OCI-LY7 (cell line): ENCODE measurements at regions not wholly inside any gene's neighbourhood (a gene's known extent, or its start where the extent isn't known, plus 50 kb on each side); places are given as distances from the start of the nearest gene placed in this dataset.

Source experiments
- BruUV-seq: library from RNA; stranded (reverse); fragments of 400-500 nt; replicated peaks from 2 replicates; lab custom pipeline; 2021; lab: Mats Ljungman, UMichigan
- CTCF ChIA-PET: fragments of 300-600 bp; sonication (Branson Sonifier 250); formaldehyde crosslinking; loops from one replicate; lab custom pipeline; 2022; ENCODE audit warnings: antibody characterized with exemption; ENCODE audit not compliant: unreplicated experiment; lab: Charles Lee
- POLR2A ChIA-PET: fragments of 300-600 bp; sonication (Branson Sonifier 250); formaldehyde crosslinking; loops from one replicate; lab custom pipeline; 2022; ENCODE audit warnings: antibody characterized with exemption; lab: Charles Lee
- DNase-seq: peaks from one replicate; pipeline ENCODE4 v3.0.0-alpha.2; 2015; ENCODE audit warnings: low spot score
- H2AFZ ChIP-seq: fragments of 200-600 bp; sonication (generic), shearing (Covaris generic); 2 replicates; pipeline ENCODE4 v1.6.1; 2014; ENCODE audit warnings: mild to moderate bottlenecking, antibody characterized with exemption, low read length, moderate library complexity
- H3K27ac ChIP-seq: fragments of 200-600 bp; sonication (generic); 2 replicates; pipeline ENCODE4 v1.5.1; 2014; ENCODE audit warnings: mixed run types, low read depth, mild to moderate bottlenecking, moderate library complexity, low read length, inconsistent platforms; ENCODE audit not compliant: poor library complexity, severe bottlenecking
- H3K36me3 ChIP-seq: fragments of 200-600 bp; sonication (generic); 2 replicates; pipeline ENCODE4 v1.6.1; 2014; ENCODE audit warnings: mild to moderate bottlenecking, antibody characterized with exemption, low read length, moderate library complexity, mixed read lengths; ENCODE audit not compliant: insufficient read depth
- H3K4me1 ChIP-seq: fragments of 200-600 bp; sonication (generic); 2 replicates; pipeline ENCODE4 v1.5.1; 2014; ENCODE audit warnings: mild to moderate bottlenecking, low read length; ENCODE audit not compliant: insufficient read depth, poor library complexity, severe bottlenecking
- H3K4me2 ChIP-seq: fragments of 200-600 bp; sonication (generic); 2 replicates; pipeline ENCODE4 v1.6.1; 2014; ENCODE audit warnings: mild to moderate bottlenecking, low read length
- H3K4me3 ChIP-seq: fragments of 200-600 bp; sonication (generic); 2 replicates; pipeline ENCODE4 v1.5.1; 2014; ENCODE audit warnings: mild to moderate bottlenecking, low read depth, low read length; ENCODE audit not compliant: poor library complexity, severe bottlenecking
- H3K79me2 ChIP-seq: fragments of 200-600 bp; sonication (generic); 2 replicates; pipeline ENCODE4 v1.6.1; 2016; ENCODE audit warnings: low read depth, mild to moderate bottlenecking, low read length, moderate library complexity, mixed read lengths; ENCODE audit not compliant: insufficient read depth
- H3K9me2 ChIP-seq: fragments of 200-600 bp; sonication (generic); 2 replicates; pipeline ENCODE4 v1.6.1; 2016; ENCODE audit warnings: mild to moderate bottlenecking, low read length, mixed read lengths; ENCODE audit not compliant: insufficient read depth
- H3K9me3 ChIP-seq: fragments of 200-600 bp; sonication (generic); 2 replicates; pipeline ENCODE4 v1.6.1; 2014; ENCODE audit warnings: mild to moderate bottlenecking, mixed run types, low read length, mixed read lengths
- H4K20me1 ChIP-seq: fragments of 200-600 bp; sonication (generic); 2 replicates; pipeline ENCODE4 v1.6.1; 2014; ENCODE audit warnings: mild to moderate bottlenecking, antibody characterized with exemption, low read length, moderate library complexity, mixed read lengths; ENCODE audit not compliant: insufficient read depth
- CTCF ChIP-seq: fragments of 200-600 bp; sonication (generic); conservative IDR thresholded peaks from 2 replicates; pipeline ENCODE4 v1.5.1; 2014; ENCODE audit warnings: mild to moderate bottlenecking, antibody characterized with exemption, low read length, moderate library complexity, mixed read lengths
- EZH2phosphoT487 ChIP-seq: fragments of 200-600 bp; sonication (generic); IDR thresholded peaks from 2 replicates; pipeline ENCODE4 v1.6.1; 2018; ENCODE audit warnings: low read depth, borderline replicate concordance, mild to moderate bottlenecking, mixed run types, antibody characterized with exemption, low read length, moderate library complexity, mixed read lengths
- intact Hi-C: fragments of 100-400 bp; cut with micrococcal nuclease; formaldehyde crosslinking; loops from one replicate; pipeline ENCODE4 v1.10.0; 2022; ENCODE audit not compliant: unreplicated experiment

DNA sequence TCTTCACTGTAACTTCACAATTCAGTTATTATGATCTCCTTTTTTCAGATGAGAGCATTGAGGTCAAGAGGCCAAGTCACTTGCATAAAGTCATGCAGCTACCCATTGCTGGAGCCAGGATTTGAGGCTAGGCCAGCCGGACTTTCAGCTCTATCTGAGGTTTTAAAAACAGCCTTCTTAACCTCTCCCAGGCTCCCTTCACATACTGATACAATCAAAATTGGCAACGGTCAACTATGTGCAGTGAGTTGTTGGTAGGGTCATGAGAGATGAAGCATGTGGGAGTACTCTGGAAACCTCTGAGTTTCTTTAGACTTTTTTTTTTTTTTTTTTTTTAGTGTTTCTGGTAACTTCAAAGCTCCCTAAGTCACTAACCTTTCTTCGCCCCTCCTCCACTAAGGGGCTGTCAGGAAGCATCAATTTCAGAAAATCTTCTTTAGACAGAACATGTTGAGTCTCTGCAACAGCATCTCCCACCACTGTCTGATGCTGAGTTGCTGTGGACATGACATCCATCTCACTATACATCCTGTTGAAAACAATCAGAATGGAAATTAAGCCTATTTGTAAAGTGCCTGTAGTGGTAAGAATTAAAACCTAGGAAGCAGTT, 201.8 kb downstream of the SIPA1L2 start:
- H3K4me3 ChIP-seq, result no peak overlapping the region
- POLR2A ChIA-PET, result interaction anchor here (0.6 to 0.9 kb wide), 2 partner anchors 39 to 924 kb away, joined by 3 read pairs; no protein-coding TSS in a partner anchor

DNA sequence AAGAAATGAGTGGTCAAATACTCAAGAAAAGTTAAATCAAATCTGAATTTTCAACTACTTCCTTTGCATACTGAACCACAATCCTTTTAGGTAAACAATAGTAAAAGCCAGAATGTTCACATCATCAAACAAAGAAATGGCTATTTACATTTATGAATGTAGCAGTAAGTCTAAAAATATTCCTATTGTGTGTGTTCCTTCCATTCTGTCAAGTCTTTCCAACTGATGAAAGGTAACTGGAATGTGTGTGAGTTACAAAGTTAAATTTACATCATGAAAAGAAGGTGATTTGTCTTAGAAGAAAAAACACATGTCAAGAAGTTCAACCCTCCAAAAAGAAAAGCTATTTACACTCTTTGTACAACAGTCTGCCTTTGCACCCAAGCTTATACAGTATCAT, 203.1 kb downstream of the SIPA1L2 start:
- POLR2A ChIA-PET, result no interaction called here
- H2AFZ ChIP-seq, result no peak overlapping the region
- DNase-seq, result no peak
- no peak overlapping the region for H3K4me2 ChIP-seq
- no peaks in the 10 kb centered on the region for H4K20me1 ChIP-seq
- BruUV-seq, result no TSS peak
- no peaks in the 10 kb centered on the region for H3K9me3 ChIP-seq
- no peaks in the 10 kb centered on the region for H3K79me2 ChIP-seq
- H3K27ac ChIP-seq, result no peak overlapping the region
- no peak for TF ChIP-seq EZH2phosphoT487
- TF ChIP-seq CTCF, result no peak
- intact Hi-C loops, result no loop called here
- H3K36me3 ChIP-seq, result peaks cover 4% of the 10 kb centered on the region; the same call in 1 of the 2 replicates
- no peaks in the 10 kb centered on the region for H3K9me2 ChIP-seq
- H3K4me1 ChIP-seq, result no peaks in the 10 kb centered on the region
- no peak overlapping the region for H3K4me3 ChIP-seq
- CTCF ChIA-PET, result no interaction called here

More for the DNA sequence above, 201.8 kb downstream of the SIPA1L2 start:
- no peak for DNase-seq
- H4K20me1 ChIP-seq, result no peaks in the 10 kb centered on the region
- H3K36me3 ChIP-seq, result peaks cover 4% of the 10 kb centered on the region; the same call in 1 of the 2 replicates
- TF ChIP-seq CTCF (no peak), EZH2phosphoT487 (no peak)
- H3K9me3 ChIP-seq, result no peaks in the 10 kb centered on the region
- intact Hi-C loops, result no loop called here
- H3K79me2 ChIP-seq, result no peaks in the 10 kb centered on the region
- no peak overlapping the region for H3K4me2 ChIP-seq
- CTCF ChIA-PET, result no interaction called here
- H3K9me2 ChIP-seq, result no peaks in the 10 kb centered on the region
- H3K4me1 ChIP-seq, result no peaks in the 10 kb centered on the region
- no peak overlapping the region for H3K27ac ChIP-seq
- no peak overlapping the region for H2AFZ ChIP-seq
- BruUV-seq, result no TSS peak

DNA sequence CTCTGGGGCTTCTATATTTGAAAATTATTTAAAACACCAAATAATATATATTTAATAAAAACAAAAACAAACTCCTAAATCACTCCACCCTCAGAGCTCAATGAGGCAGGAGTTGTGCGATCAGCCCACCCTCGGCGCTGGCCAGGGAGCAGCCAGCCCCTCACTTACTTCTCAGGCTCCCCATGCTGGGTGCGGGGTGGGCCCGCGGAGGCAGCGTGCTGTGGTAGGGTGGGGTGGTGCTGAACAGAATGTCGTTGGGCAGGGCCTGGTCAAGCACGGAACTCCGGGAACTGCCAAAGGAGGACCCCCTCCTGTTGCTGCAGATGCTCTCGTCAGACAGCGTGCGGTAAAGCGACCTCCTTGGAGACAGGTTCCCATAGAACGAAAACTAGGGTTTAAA, 204.5 kb downstream of the SIPA1L2 start:
- no peak overlapping the region for H2AFZ ChIP-seq
- no peaks in the 10 kb centered on the region for H3K79me2 ChIP-seq
- no peaks in the 10 kb centered on the region for H4K20me1 ChIP-seq
- no peaks in the 10 kb centered on the region for H3K9me2 ChIP-seq
- POLR2A ChIA-PET, result interaction anchor here (0.6 to 0.9 kb wide), 2 partner anchors 32 to 93 kb away, joined by 3 read pairs; no protein-coding TSS in a partner anchor
- H3K36me3 ChIP-seq, result peaks cover 4% of the 10 kb centered on the region; the same call in 1 of the 2 replicates
- H3K4me1 ChIP-seq, result no peaks in the 10 kb centered on the region
- H3K4me3 ChIP-seq, result no peak overlapping the region
- H3K9me3 ChIP-seq, result no peaks in the 10 kb centered on the region
- no peak overlapping the region for H3K27ac ChIP-seq
- no peak for DNase-seq
- no TSS peak for BruUV-seq
- no peak for TF ChIP-seq CTCF
- TF ChIP-seq EZH2phosphoT487, result no peak
- intact Hi-C loops, result no loop called here
- CTCF ChIA-PET, result no interaction called here
- H3K4me2 ChIP-seq, result no peak overlapping the region
